SK-N-SH (cell line): ENCODE measurements at regions not wholly inside any gene's neighbourhood (a gene's known extent, or its start where the extent isn't known, plus 50 kb on each side); places are given as distances from the start of the nearest gene placed in this dataset.

Experiments
- CTCF ChIA-PET: fragments of 300-600, 350-600 bp; formaldehyde crosslinking; extraction: SDS; loops from one replicate; lab custom pipeline; 2021; lab: Yijun Ruan, JAX
- POLR2A ChIA-PET: fragments of 350-600 bp; sonication (Branson Sonifier 250); formaldehyde crosslinking; extraction: SDS; loops from one replicate; lab custom pipeline; 2020; ENCODE audit warnings: antibody characterized with exemption, inconsistent platforms; lab: Yijun Ruan, JAX
- DNase-seq: peaks from one replicate; pipeline ENCODE4 v3.0.0; 2012
- H2AFZ ChIP-seq: fragments of 200-600 bp; sonication (generic); 2 replicates; pipeline ENCODE4 v1.8.1; 2016; ENCODE audit warnings: antibody characterized with exemption, mild to moderate bottlenecking, low read depth
- H3F3A ChIP-seq: fragments of 200-600 bp; sonication (generic); replicated peaks from 2 replicates; pipeline ENCODE3; 2016; ENCODE audit warnings: antibody characterized with exemption, mild to moderate bottlenecking; ENCODE audit not compliant: insufficient read depth
- H3K27ac ChIP-seq, 2 experiments: fragments of 200-500 bp in 1 of 2; fragments of 200-600 bp in 1 of 2; sonication (Bioruptor generic) in 1 of 2; sonication (generic), shearing (Covaris generic) in 1 of 2; 2 replicates each; pipeline versions ENCODE4 v1.5.1 to v1.6.1; 2014 to 2016; ENCODE audit warnings: low read depth in 2 of 2, inconsistent platforms in 1 of 2, low read length in 1 of 2, mild to moderate bottlenecking in 1 of 2, mixed read lengths in 1 of 2
- H3K27me3 ChIP-seq: fragments of 200-600 bp; sonication (generic), shearing (Covaris generic); 2 replicates; pipeline ENCODE4 v1.6.1; 2016; ENCODE audit warnings: mixed run types; ENCODE audit not compliant: insufficient read depth
- H3K36me3 ChIP-seq, 2 experiments: fragments of 200-500 bp in 1 of 2; fragments of 200-600 bp in 1 of 2; sonication (Bioruptor generic) in 1 of 2; sonication (generic) in 1 of 2; replicated peaks in 1 of 2; 2 replicates each; pipeline versions ENCODE3 to v1.5.1; 2014 to 2016; ENCODE audit warnings: low read length in 1 of 2, mild to moderate bottlenecking in 1 of 2; ENCODE audit not compliant: insufficient read depth in 2 of 2, control insufficient read depth in 1 of 2
- H3K4me1 ChIP-seq, 2 experiments: fragments of 200-500 bp in 1 of 2; fragments of 200-600 bp in 1 of 2; sonication (Bioruptor generic) in 1 of 2; sonication (generic), shearing (Covaris generic) in 1 of 2; 2 replicates each; pipeline versions ENCODE4 v1.5.1 to v1.6.1; 2014 to 2016; ENCODE audit warnings: low read depth in 1 of 2, low read length in 1 of 2, mixed run types in 1 of 2; ENCODE audit not compliant: insufficient read depth in 2 of 2, control insufficient read depth in 1 of 2
- H3K4me2 ChIP-seq: fragments of 200-600 bp; sonication (generic), shearing (Covaris generic); 2 replicates; pipeline ENCODE4 v1.6.1; 2017; ENCODE audit warnings: mixed run types
- H3K4me3 ChIP-seq, 2 experiments: fragments of 200-500 bp in 1 of 2; fragments of 200-600 bp in 1 of 2; sonication (Bioruptor generic) in 1 of 2; sonication (generic), shearing (Covaris generic) in 1 of 2; 2 replicates each; pipeline versions ENCODE4 v1.5.1 to v1.8.1; 2014 to 2016; ENCODE audit warnings: low read depth in 2 of 2, inconsistent platforms in 1 of 2, low read length in 1 of 2, mild to moderate bottlenecking in 1 of 2, mixed read lengths in 1 of 2, moderate library complexity in 1 of 2
- H3K79me2 ChIP-seq: fragments of 200-600 bp; sonication (generic); 2 replicates; pipeline ENCODE4 v1.8.1; 2017; ENCODE audit warnings: mild to moderate bottlenecking; ENCODE audit not compliant: insufficient read depth
- H3K9ac ChIP-seq: fragments of 200-600 bp; sonication (generic); 2 replicates; pipeline ENCODE4 v1.6.1; 2017; ENCODE audit warnings: mixed run types
- H3K9me2 ChIP-seq: fragments of 200-600 bp; sonication (generic); 2 replicates; pipeline ENCODE4 v1.6.1; 2017; ENCODE audit warnings: mixed run types
- H3K9me3 ChIP-seq: fragments of 200-600 bp; sonication (generic); 2 replicates; pipeline ENCODE4 v1.6.1; 2017; ENCODE audit warnings: mixed run types, mild to moderate bottlenecking, moderate library complexity
- H4K20me1 ChIP-seq: fragments of 200-600 bp; sonication (generic); 2 replicates; pipeline ENCODE4 v1.6.1; 2017; ENCODE audit warnings: mild to moderate bottlenecking, mixed run types; ENCODE audit not compliant: insufficient read depth
- CTCF ChIP-seq: fragments of 200-600 bp; sonication (generic); IDR thresholded peaks from 2 replicates; pipeline ENCODE4 v1.6.1; 2017; ENCODE audit warnings: antibody characterized with exemption, mild to moderate bottlenecking, moderate library complexity
- EP300 ChIP-seq, 2 experiments: IDR thresholded peaks; 2 replicates each; pipeline versions ENCODE4 v1.4.0 to v1.6.1; 2012; ENCODE audit warnings: borderline replicate concordance in 1 of 2, low read depth in 1 of 2, low read length in 1 of 2
- RAD21 ChIP-seq: IDR thresholded peaks from 2 replicates; pipeline ENCODE4 v1.6.1; 2012; ENCODE audit warnings: mild to moderate bottlenecking, low read length
- RFX5 ChIP-seq: IDR thresholded peaks from 2 replicates; pipeline ENCODE4 v1.6.1; 2012; ENCODE audit warnings: mild to moderate bottlenecking, improper control_type of control experiment, low read length
- TEAD4 ChIP-seq: IDR thresholded peaks from 2 replicates; pipeline ENCODE4 v1.4.0; 2012; ENCODE audit warnings: mild to moderate bottlenecking, borderline replicate concordance; ENCODE audit not compliant: insufficient read depth
- WGBS: methylation state at CpG from one replicate; pipeline ENCODE4 v1.1.6; 2017; ENCODE audit warnings: low lambda C conversion rate; 5-methylcytosine and 5-hydroxymethylcytosine counted together
- TF ChIP-seq, protein P1 (sequence below): IDR thresholded peaks from 2 replicates; pipeline ENCODE4 v1.6.1; 2012; ENCODE audit warnings: mild to moderate bottlenecking, low read depth, low read length, moderate library complexity
- TF ChIP-seq, protein P2 (sequence below): IDR thresholded peaks from 2 replicates; pipeline ENCODE4 v1.4.0; 2012; ENCODE audit warnings: low read depth, borderline replicate concordance
- TF ChIP-seq, protein P3 (sequence below): IDR thresholded peaks from 2 replicates; pipeline ENCODE4 v1.4.0; 2012; ENCODE audit warnings: low read depth, borderline replicate concordance

DNA sequence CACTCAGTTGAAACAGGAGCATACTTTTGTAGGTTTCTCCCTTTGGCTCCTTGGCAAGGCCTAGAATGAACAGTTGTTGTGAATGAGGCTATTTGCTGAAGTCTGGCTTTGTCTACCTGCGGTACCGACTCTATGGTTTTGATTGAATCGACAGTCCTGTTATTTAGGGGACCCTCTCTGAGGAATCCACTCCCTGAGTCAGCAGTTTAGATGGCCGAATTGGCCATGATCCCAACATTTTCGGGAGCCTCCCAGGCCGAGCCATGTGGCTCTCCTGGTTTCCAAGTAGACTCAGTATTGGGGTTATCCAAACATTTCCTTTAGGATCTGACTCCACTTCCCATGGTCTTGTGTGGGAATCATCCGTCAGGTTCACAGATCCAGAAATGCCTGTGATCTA, 394.8 kb upstream of the MAF start (continued):
- TF ChIP-seq, protein P1, sequence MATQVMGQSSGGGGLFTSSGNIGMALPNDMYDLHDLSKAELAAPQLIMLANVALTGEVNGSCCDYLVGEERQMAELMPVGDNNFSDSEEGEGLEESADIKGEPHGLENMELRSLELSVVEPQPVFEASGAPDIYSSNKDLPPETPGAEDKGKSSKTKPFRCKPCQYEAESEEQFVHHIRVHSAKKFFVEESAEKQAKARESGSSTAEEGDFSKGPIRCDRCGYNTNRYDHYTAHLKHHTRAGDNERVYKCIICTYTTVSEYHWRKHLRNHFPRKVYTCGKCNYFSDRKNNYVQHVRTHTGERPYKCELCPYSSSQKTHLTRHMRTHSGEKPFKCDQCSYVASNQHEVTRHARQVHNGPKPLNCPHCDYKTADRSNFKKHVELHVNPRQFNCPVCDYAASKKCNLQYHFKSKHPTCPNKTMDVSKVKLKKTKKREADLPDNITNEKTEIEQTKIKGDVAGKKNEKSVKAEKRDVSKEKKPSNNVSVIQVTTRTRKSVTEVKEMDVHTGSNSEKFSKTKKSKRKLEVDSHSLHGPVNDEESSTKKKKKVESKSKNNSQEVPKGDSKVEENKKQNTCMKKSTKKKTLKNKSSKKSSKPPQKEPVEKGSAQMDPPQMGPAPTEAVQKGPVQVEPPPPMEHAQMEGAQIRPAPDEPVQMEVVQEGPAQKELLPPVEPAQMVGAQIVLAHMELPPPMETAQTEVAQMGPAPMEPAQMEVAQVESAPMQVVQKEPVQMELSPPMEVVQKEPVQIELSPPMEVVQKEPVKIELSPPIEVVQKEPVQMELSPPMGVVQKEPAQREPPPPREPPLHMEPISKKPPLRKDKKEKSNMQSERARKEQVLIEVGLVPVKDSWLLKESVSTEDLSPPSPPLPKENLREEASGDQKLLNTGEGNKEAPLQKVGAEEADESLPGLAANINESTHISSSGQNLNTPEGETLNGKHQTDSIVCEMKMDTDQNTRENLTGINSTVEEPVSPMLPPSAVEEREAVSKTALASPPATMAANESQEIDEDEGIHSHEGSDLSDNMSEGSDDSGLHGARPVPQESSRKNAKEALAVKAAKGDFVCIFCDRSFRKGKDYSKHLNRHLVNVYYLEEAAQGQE: no peak
- TF ChIP-seq EP300 (IDR thresholded peaks at IDR 0.05; ENCODE audit: borderline replicate concordance in 1 of 2, low read depth in 1 of 2, low read length in 1 of 2): no peak

- H3K9me3 ChIP-seq: no peaks in the 10 kb centered on the region
- H3K27ac ChIP-seq: no peak overlapping the region
- TF ChIP-seq RAD21 (no peak), RFX5 (no peak), CTCF (no peak), TEAD4 (no peak)
- TF ChIP-seq, protein P2, sequence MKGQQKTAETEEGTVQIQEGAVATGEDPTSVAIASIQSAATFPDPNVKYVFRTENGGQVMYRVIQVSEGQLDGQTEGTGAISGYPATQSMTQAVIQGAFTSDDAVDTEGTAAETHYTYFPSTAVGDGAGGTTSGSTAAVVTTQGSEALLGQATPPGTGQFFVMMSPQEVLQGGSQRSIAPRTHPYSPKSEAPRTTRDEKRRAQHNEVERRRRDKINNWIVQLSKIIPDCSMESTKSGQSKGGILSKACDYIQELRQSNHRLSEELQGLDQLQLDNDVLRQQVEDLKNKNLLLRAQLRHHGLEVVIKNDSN: no peak
- TF ChIP-seq, protein P3, sequence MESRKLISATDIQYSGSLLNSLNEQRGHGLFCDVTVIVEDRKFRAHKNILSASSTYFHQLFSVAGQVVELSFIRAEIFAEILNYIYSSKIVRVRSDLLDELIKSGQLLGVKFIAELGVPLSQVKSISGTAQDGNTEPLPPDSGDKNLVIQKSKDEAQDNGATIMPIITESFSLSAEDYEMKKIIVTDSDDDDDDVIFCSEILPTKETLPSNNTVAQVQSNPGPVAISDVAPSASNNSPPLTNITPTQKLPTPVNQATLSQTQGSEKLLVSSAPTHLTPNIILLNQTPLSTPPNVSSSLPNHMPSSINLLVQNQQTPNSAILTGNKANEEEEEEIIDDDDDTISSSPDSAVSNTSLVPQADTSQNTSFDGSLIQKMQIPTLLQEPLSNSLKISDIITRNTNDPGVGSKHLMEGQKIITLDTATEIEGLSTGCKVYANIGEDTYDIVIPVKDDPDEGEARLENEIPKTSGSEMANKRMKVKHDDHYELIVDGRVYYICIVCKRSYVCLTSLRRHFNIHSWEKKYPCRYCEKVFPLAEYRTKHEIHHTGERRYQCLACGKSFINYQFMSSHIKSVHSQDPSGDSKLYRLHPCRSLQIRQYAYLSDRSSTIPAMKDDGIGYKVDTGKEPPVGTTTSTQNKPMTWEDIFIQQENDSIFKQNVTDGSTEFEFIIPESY: no peak
- no peaks in the 10 kb centered on the region for H3K36me3 ChIP-seq
- H3K9me2 ChIP-seq: no peaks in the 10 kb centered on the region
- H3K4me2 ChIP-seq: no peak overlapping the region
- no peaks in the 10 kb centered on the region for H4K20me1 ChIP-seq
- DNase-seq: no peak
- CTCF ChIA-PET: interaction anchor here (1.0 kb wide), 1 partner anchor 11 kb away, joined by 3 read pairs; no protein-coding TSS in a partner anchor
- H3F3A ChIP-seq: no peaks in the 10 kb centered on the region
- H3K4me3 ChIP-seq: no peak overlapping the region
- no peaks in the 10 kb centered on the region for H3K79me2 ChIP-seq
- no peaks in the 10 kb centered on the region for H3K4me1 ChIP-seq
- POLR2A ChIA-PET: no interaction called here
- H3K27me3 ChIP-seq: no peaks in the 10 kb centered on the region
- H3K9ac ChIP-seq: no peak overlapping the region
- no peak overlapping the region for H2AFZ ChIP-seq
- 46% methylated on average over 5 of the region's 5 CpGs for WGBS
Measured at GRCh38 chr16:79994418-79994817, 393.9 kb upstream of the MAF start.
